H1 (cell line): ENCODE measurements at regions not wholly inside any gene's neighbourhood (a gene's known extent, or its start where the extent isn't known, plus 50 kb on each side); places are given as distances from the start of the nearest gene placed in this dataset.
A peak's percentile ranks its signal among the peaks of the same experiment; 100 is the strongest.

Experiments
- CTCF ChIA-PET: fragments of 300-600 bp; sonication (Branson Sonifier 250); formaldehyde crosslinking; loops from one replicate; lab custom pipeline; 2021; ENCODE audit not compliant: partially characterized antibody; lab: Charles Lee
- POLR2A ChIA-PET: fragments of 300-600 bp; sonication (Branson Sonifier 250); formaldehyde crosslinking; loops from one replicate; lab custom pipeline; 2021; ENCODE audit warnings: inconsistent platforms; ENCODE audit not compliant: partially characterized antibody; lab: Charles Lee
- DNase-seq, 2 experiments: peaks; one replicate each; pipeline versions ENCODE4 v3.0.0 to v3.0.0-alpha.2; 2010 to 2022; ENCODE audit warnings: low spot score in 2 of 2, low read depth in 1 of 2, mixed read lengths in 1 of 2
- FAIRE-seq: peaks from 2 replicates; lab custom pipeline; 2011; peaks lifted over from hg19 to GRCh38; lab: Jason Lieb, UNC
- H2AFZ ChIP-seq: 2 replicates; pipeline ENCODE4 v1.8.1; 2012; ENCODE audit warnings: low read length, inconsistent platforms
- H2AK5ac ChIP-seq: 2 replicates; pipeline ENCODE4 v1.6.1; 2013; ENCODE audit warnings: low read depth, low read length
- H2BK120ac ChIP-seq: replicated peaks from 2 replicates; pipeline ENCODE3; 2013; ENCODE audit warnings: low read depth, low read length, inconsistent platforms
- H2BK12ac ChIP-seq: 2 replicates; pipeline ENCODE4 v1.6.1; 2013; ENCODE audit warnings: low read depth, low read length
- H2BK15ac ChIP-seq: 2 replicates; pipeline ENCODE4 v1.6.1; 2013; ENCODE audit warnings: low read length
- H2BK20ac ChIP-seq: 2 replicates; pipeline ENCODE4 v1.6.1; 2013; ENCODE audit warnings: low read length
- H2BK5ac ChIP-seq: 2 replicates; pipeline ENCODE4 v1.6.1; 2013; ENCODE audit warnings: low read depth, low read length
- H3K14ac ChIP-seq: 2 replicates; pipeline ENCODE4 v1.6.1; 2013; ENCODE audit warnings: inconsistent platforms; ENCODE audit not compliant: insufficient read length
- H3K18ac ChIP-seq: 2 replicates; pipeline ENCODE4 v1.6.1; 2013; ENCODE audit warnings: low read length; ENCODE audit errors: extremely low read depth
- H3K23ac ChIP-seq: 2 replicates; pipeline ENCODE4 v1.6.1; 2013; ENCODE audit warnings: inconsistent platforms; ENCODE audit not compliant: insufficient read length
- H3K23me2 ChIP-seq: 2 replicates; pipeline ENCODE4 v1.6.1; 2013; ENCODE audit warnings: low read depth, low read length
- H3K27ac ChIP-seq: 2 replicates; pipeline ENCODE4 v1.6.1; 2011; ENCODE audit warnings: low read depth, low read length, inconsistent platforms
- H3K27me3 ChIP-seq, 4 experiments: replicated peaks in 1 of 4; 1 replicate in 1 of 4; 2 replicates in 3 of 4; pipeline versions ENCODE4 v1.6.1 to v1.8.1; 2011 to 2013; ENCODE audit warnings: low read length in 3 of 4, mild to moderate bottlenecking in 3 of 4, inconsistent platforms in 2 of 4, mixed read lengths in 2 of 4, moderate library complexity in 1 of 4; ENCODE audit not compliant: control insufficient read depth in 3 of 4, insufficient read depth in 3 of 4; ENCODE audit errors: extremely low read depth in 1 of 4
- H3K36me3 ChIP-seq, 4 experiments: 2 replicates each; pipeline versions ENCODE4 v1.6.1 to v1.8.1; 2011 to 2013; ENCODE audit warnings: mild to moderate bottlenecking in 4 of 4, low read length in 3 of 4, moderate library complexity in 2 of 4, control low read depth in 1 of 4, inconsistent platforms in 1 of 4; ENCODE audit not compliant: insufficient read depth in 4 of 4, control insufficient read depth in 2 of 4
- H3K4ac ChIP-seq: replicated peaks from 2 replicates; pipeline ENCODE3; 2013; ENCODE audit warnings: low read length, low read depth, mixed read lengths, inconsistent platforms; ENCODE audit not compliant: insufficient read length
- H3K4me1 ChIP-seq, 4 experiments: replicated peaks in 1 of 4; 1 replicate in 1 of 4; 2 replicates in 3 of 4; pipeline versions ENCODE4 v1.6.1 to v1.8.1; 2011 to 2013; ENCODE audit warnings: low read length in 3 of 4, inconsistent platforms in 2 of 4, mixed read lengths in 1 of 4; ENCODE audit not compliant: insufficient read depth in 4 of 4, control insufficient read depth in 3 of 4
- H3K4me2 ChIP-seq, 2 experiments: 2 replicates each; pipeline versions ENCODE4 v1.6.1 to v1.8.1; 2011 to 2013; ENCODE audit warnings: low read depth in 2 of 2, low read length in 2 of 2, control low read depth in 1 of 2, inconsistent platforms in 1 of 2, mild to moderate bottlenecking in 1 of 2; ENCODE audit not compliant: insufficient read depth in 1 of 2
- H3K4me3 ChIP-seq, 4 experiments: fragments of 200-600, 300-600 bp in 1 of 4; sonication (generic), shearing (Covaris generic), sonication (Bioruptor Twin) in 1 of 4; 2 replicates each; pipeline versions ENCODE4 v1.5.1 to v1.8.1; 2011 to 2016; ENCODE audit warnings: low read length in 4 of 4, low read depth in 3 of 4, control low read depth in 2 of 4, inconsistent platforms in 2 of 4, mild to moderate bottlenecking in 2 of 4, mixed read lengths in 1 of 4, moderate library complexity in 1 of 4; ENCODE audit not compliant: insufficient read depth in 2 of 4; ENCODE audit errors: extremely low read depth in 1 of 4
- H3K56ac ChIP-seq: replicated peaks from 2 replicates; pipeline ENCODE3; 2013; ENCODE audit warnings: low read depth, mild to moderate bottlenecking, mixed read lengths, low read length, inconsistent platforms; ENCODE audit not compliant: insufficient read length
- H3K79me1 ChIP-seq: 2 replicates; pipeline ENCODE4 v1.6.1; 2013; ENCODE audit warnings: low read depth, low read length, control low read depth
- H3K79me2 ChIP-seq, 2 experiments: 2 replicates each; pipeline versions ENCODE4 v1.6.1 to v1.8.1; 2012 to 2013; ENCODE audit warnings: low read length in 2 of 2, mild to moderate bottlenecking in 2 of 2, inconsistent platforms in 1 of 2; ENCODE audit not compliant: insufficient read depth in 2 of 2, control insufficient read depth in 1 of 2
- H3K9ac ChIP-seq, 4 experiments: replicated peaks in 1 of 4; 1 replicate in 1 of 4; 2 replicates in 3 of 4; pipeline versions ENCODE4 v1.6.1 to v1.8.1; 2011 to 2013; ENCODE audit warnings: low read depth in 3 of 4, low read length in 3 of 4, control low read depth in 2 of 4, mild to moderate bottlenecking in 2 of 4, moderate library complexity in 2 of 4, inconsistent platforms in 1 of 4; ENCODE audit errors: extremely low read depth in 1 of 4
- H3K9me3 ChIP-seq, 2 experiments: 2 replicates each; pipeline versions ENCODE4 v1.6.1 to v1.8.1; 2012 to 2013; ENCODE audit warnings: mild to moderate bottlenecking in 2 of 2, moderate library complexity in 2 of 2, control low read depth in 1 of 2, inconsistent platforms in 1 of 2, low read depth in 1 of 2, low read length in 1 of 2, mixed read lengths in 1 of 2; ENCODE audit not compliant: insufficient read depth in 2 of 2
- H4K20me1 ChIP-seq, 2 experiments: replicated peaks in 1 of 2; 2 replicates each; pipeline versions ENCODE3 to v1.8.1; 2011 to 2013; ENCODE audit warnings: inconsistent platforms in 2 of 2, low read length in 2 of 2, mild to moderate bottlenecking in 1 of 2; ENCODE audit not compliant: insufficient read depth in 2 of 2, control insufficient read depth in 1 of 2
- H4K5ac ChIP-seq: 2 replicates; pipeline ENCODE4 v1.6.1; 2013; ENCODE audit warnings: low read length, low read depth, mixed read lengths, inconsistent platforms; ENCODE audit not compliant: insufficient read length
- H4K8ac ChIP-seq: 2 replicates; pipeline ENCODE4 v1.8.0; 2013; ENCODE audit warnings: mild to moderate bottlenecking, moderate library complexity, low read length, inconsistent platforms; ENCODE audit not compliant: insufficient read depth; ENCODE audit errors: extremely low read depth
- H4K91ac ChIP-seq: replicated peaks from 2 replicates; pipeline ENCODE3; 2013; ENCODE audit warnings: low read length, mixed read lengths, inconsistent platforms; ENCODE audit not compliant: insufficient read length
- CTBP2 ChIP-seq: IDR thresholded peaks from 2 replicates; pipeline ENCODE4 v1.7.0; 2011; ENCODE audit warnings: borderline replicate concordance, mild to moderate bottlenecking, moderate library complexity, mixed read lengths, low read length; ENCODE audit not compliant: insufficient read depth, insufficient read length
- GABPA ChIP-seq: IDR thresholded peaks from 2 replicates; pipeline ENCODE4 v1.6.1; 2011; ENCODE audit warnings: mild to moderate bottlenecking, low read length, moderate library complexity, borderline replicate concordance; ENCODE audit not compliant: insufficient read depth
- GTF2F1 ChIP-seq: IDR thresholded peaks from 2 replicates; pipeline ENCODE4 v1.6.1; 2012; ENCODE audit warnings: low read depth, low read length, improper control_type of control experiment, borderline replicate concordance
- HDAC2 ChIP-seq, 2 experiments: fragments of 300-600 bp in 1 of 2; sonication (generic) in 1 of 2; IDR thresholded peaks; 2 replicates each; pipeline ENCODE4 v1.6.1; 2011 to 2012; ENCODE audit warnings: low read depth in 2 of 2, low read length in 2 of 2, mild to moderate bottlenecking in 2 of 2, moderate library complexity in 2 of 2, borderline replicate concordance in 1 of 2, inconsistent platforms in 1 of 2
- WGBS, 2 experiments: shearing (Covaris generic) in 1 of 2; methylation state at CpG; one replicate each; pipeline versions ENCODE4 v1.1.6 to v1.1.7; 2013 to 2015; ENCODE audit warnings: low lambda C conversion rate in 2 of 2, mixed read lengths in 2 of 2, inconsistent platforms in 1 of 2, low coverage in 1 of 2, missing lambda C conversion rate in 1 of 2; ENCODE audit not compliant: insufficient replicate concordance in 2 of 2, insufficient coverage in 1 of 2, insufficient read length in 1 of 2; ENCODE audit errors: extremely low coverage in 1 of 2, missing lambda C conversion rate in 1 of 2; 5-methylcytosine and 5-hydroxymethylcytosine counted together
- TF ChIP-seq, protein P1 (sequence below), 3 experiments: IDR thresholded peaks; 1 replicate in 2 of 3; 2 replicates in 1 of 3; pipeline versions ENCODE4 v1.5.1 to v1.6.1; 2011; ENCODE audit warnings: low read length in 3 of 3, mild to moderate bottlenecking in 3 of 3, inconsistent platforms in 2 of 3, low read depth in 1 of 3, moderate library complexity in 1 of 3; ENCODE audit not compliant: insufficient read depth in 1 of 3; ENCODE audit errors: control extremely low read depth in 1 of 3

GRCh38 chr14:104266631-104267575, 128.5 kb downstream of the KIF26A start:
- Histone ChIP-seq H3K36me3 (no peaks in the 10 kb centered on the region), H3K9ac (no peak overlapping the region; a peak in 2 of 7 replicates), H3K79me2 (no peaks in the 10 kb centered on the region), H4K91ac (peak overlapping the region; percentile 91), H2AFZ (no peak overlapping the region), H2BK20ac (no peak overlapping the region), H3K18ac (no peak overlapping the region), H3K23ac (no peak overlapping the region), H2BK12ac (peak overlapping the region; percentile 52; the same call in 1 of the 2 replicates), H3K23me2 (no peaks in the 10 kb centered on the region), H3K4me2 (no peak overlapping the region), H3K4me3 (no peak overlapping the region), H3K14ac (no peak overlapping the region), H2BK5ac (no peak overlapping the region), H2AK5ac (peak overlapping the region; percentile 30; the same call in 1 of the 2 replicates), H3K9me3 (no peaks in the 10 kb centered on the region), H3K4me1 (peaks cover 0 to 4% (median 1%) of the 10 kb centered on the region in 4 experiments; a peak in 2 of 7 replicates), H2BK120ac (peak overlapping the region; percentile 75), H4K5ac (no peak overlapping the region), H3K27ac (no peak overlapping the region), H3K56ac (no peak overlapping the region), H4K8ac (peak overlapping the region; percentile 19; the same call in 1 of the 2 replicates), H3K27me3 (no peaks in the 10 kb centered on the region), H2BK15ac (peak overlapping the region; percentile 12; the same call in 1 of the 2 replicates), H4K20me1 (peaks cover 0 to 2% of the 10 kb centered on the region in 2 experiments), H3K79me1 (no peaks in the 10 kb centered on the region), H3K4ac (no peak overlapping the region)
- FAIRE-seq (no peak), DNase-seq (no peak)
- ChIA-PET CTCF (no interaction called here), POLR2A (no interaction called here)
- TF ChIP-seq GTF2F1 (no peak), HDAC2 (IDR thresholded peaks at IDR 0.05; ENCODE audit: borderline replicate concordance in 1 of 2, low read depth in 2 of 2, low read length in 2 of 2) (no peak), GABPA (no peak), CTBP2 (no peak)
- TF ChIP-seq, protein P1, sequence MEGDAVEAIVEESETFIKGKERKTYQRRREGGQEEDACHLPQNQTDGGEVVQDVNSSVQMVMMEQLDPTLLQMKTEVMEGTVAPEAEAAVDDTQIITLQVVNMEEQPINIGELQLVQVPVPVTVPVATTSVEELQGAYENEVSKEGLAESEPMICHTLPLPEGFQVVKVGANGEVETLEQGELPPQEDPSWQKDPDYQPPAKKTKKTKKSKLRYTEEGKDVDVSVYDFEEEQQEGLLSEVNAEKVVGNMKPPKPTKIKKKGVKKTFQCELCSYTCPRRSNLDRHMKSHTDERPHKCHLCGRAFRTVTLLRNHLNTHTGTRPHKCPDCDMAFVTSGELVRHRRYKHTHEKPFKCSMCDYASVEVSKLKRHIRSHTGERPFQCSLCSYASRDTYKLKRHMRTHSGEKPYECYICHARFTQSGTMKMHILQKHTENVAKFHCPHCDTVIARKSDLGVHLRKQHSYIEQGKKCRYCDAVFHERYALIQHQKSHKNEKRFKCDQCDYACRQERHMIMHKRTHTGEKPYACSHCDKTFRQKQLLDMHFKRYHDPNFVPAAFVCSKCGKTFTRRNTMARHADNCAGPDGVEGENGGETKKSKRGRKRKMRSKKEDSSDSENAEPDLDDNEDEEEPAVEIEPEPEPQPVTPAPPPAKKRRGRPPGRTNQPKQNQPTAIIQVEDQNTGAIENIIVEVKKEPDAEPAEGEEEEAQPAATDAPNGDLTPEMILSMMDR (IDR thresholded peaks at IDR 0.05; ENCODE audit: control extremely low read depth in 1 of 3, insufficient read depth in 1 of 3, low read depth in 1 of 3, low read length in 3 of 3): no peak
- WGBS, 2 experiments: 83% methylated on average over 29 of the region's 29 CpGs; no CpG with 5 or more reads in 1 of the 2 experiments
